AG04450 (cell line): ENCODE measurements at regions not wholly inside any gene's neighbourhood (a gene's known extent, or its start where the extent isn't known, plus 50 kb on each side); places are given as distances from the start of the nearest gene placed in this dataset.

Experiments
- CTCF ChIA-PET: fragments of 300-600, 350-600 bp; formaldehyde crosslinking; extraction: SDS; loops from one replicate; lab custom pipeline; 2022; ENCODE audit warnings: antibody characterized with exemption, inconsistent platforms; lab: Charles Lee
- POLR2A ChIA-PET: fragments of 350-600 bp; formaldehyde crosslinking; extraction: SDS; loops from one replicate; lab custom pipeline; 2021; ENCODE audit warnings: antibody characterized with exemption, inconsistent platforms; lab: Yijun Ruan, JAX
- DNase-seq: peaks from one replicate; pipeline ENCODE4 v3.0.0-alpha.2; 2011; ENCODE audit warnings: low read depth, low spot score
- H3K27ac ChIP-seq: one replicate; pipeline ENCODE4 v1.5.1; 2012; ENCODE audit warnings: low read depth, low read length, control low read depth
- H3K27me3 ChIP-seq: one replicate; pipeline ENCODE4 v1.6.0; 2012; ENCODE audit warnings: low read length; ENCODE audit not compliant: control insufficient read depth, insufficient read depth
- H3K4me3 ChIP-seq: 2 replicates; pipeline ENCODE4 v1.5.1; 2011; ENCODE audit warnings: mild to moderate bottlenecking, low read depth, low read length, control low read depth
- H3K9me3 ChIP-seq: 2 replicates; pipeline ENCODE4 v1.5.1; 2012; ENCODE audit warnings: low read length; ENCODE audit not compliant: control insufficient read depth, insufficient read depth
- CTCF ChIP-seq: IDR thresholded peaks from 2 replicates; pipeline ENCODE4 v1.5.1; 2011; ENCODE audit warnings: low read depth, low read length, control low read depth, inconsistent platforms

DNA sequence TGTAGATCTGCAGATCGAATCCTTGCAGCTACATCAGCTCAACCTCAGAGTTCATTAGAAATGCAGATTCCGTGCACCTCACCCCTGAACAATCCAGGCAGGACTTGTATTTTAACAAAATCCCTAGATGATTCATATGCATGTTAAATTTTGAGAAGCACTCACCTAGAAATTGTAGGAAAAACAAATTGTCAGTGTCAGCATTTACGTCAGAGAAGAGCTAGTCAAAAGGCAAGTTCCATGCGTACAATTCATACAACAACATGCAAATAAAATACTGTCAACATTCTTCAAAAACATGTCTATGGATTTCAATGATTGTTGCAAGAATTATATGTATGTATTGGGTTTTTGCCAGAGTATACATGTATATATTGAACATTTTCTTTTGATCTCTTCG, 504.5 kb downstream of the NLGN4X start:
- CTCF ChIA-PET, result no interaction called here
- no peak overlapping the region for H3K27ac ChIP-seq
- no peaks in the 10 kb centered on the region for H3K27me3 ChIP-seq
- no peaks in the 10 kb centered on the region; the same call in 1 of the 2 replicates for H3K9me3 ChIP-seq
- no peak overlapping the region for H3K4me3 ChIP-seq
- TF ChIP-seq CTCF, result no peak
- POLR2A ChIA-PET, result no interaction called here
- DNase-seq, result no peak

DNA sequence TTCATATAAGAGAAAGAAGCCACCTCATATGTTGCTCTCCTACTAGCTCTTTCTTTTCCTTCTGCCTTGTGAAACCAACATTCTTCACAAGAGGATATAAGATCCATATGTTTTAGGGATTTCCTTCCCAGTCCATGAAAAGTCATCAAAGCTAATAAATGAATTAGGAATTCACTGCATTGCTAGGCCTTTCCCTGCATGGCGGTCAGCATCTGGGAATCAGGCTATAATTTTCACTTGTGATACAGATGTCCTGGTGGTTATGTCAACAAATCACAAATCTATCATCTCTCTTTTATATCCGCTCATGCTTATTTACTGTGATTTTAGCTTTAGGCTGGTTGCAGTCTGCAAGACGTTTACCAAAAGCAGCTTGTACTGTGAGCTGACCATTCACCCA, 510.0 kb downstream of the NLGN4X start:
- ChIA-PET CTCF (no interaction called here), POLR2A (no interaction called here)
- DNase-seq, result no peak
- Histone ChIP-seq H3K4me3 (no peak overlapping the region), H3K27ac (no peak overlapping the region), H3K27me3 (no peaks in the 10 kb centered on the region), H3K9me3 (no peaks in the 10 kb centered on the region; the same call in 1 of the 2 replicates)
- TF ChIP-seq CTCF, result no peak

- POLR2A ChIA-PET, result no interaction called here
- H3K9me3 ChIP-seq, result no peaks in the 10 kb centered on the region; the same call in 1 of the 2 replicates
- H3K27ac ChIP-seq, result no peak overlapping the region
Measured at GRCh38 chrX:5716666-5717065, 512.0 kb downstream of the NLGN4X start.

GRCh38 chrX:5708251-5708650, 520.4 kb downstream of the NLGN4X start:
- no peak overlapping the region for H3K4me3 ChIP-seq
- H3K9me3 ChIP-seq, result peaks cover 2% of the 10 kb centered on the region
- no peak overlapping the region for H3K27ac ChIP-seq
- H3K27me3 ChIP-seq, result no peaks in the 10 kb centered on the region
- POLR2A ChIA-PET, result no interaction called here
- no peak for DNase-seq
- CTCF ChIA-PET, result no interaction called here
- no peak for TF ChIP-seq CTCF

More at GRCh38 chrX:5716666-5717065, 512.0 kb downstream of the NLGN4X start:
- Histone ChIP-seq H3K4me3 (no peak overlapping the region), H3K27me3 (no peaks in the 10 kb centered on the region)
- no peak for TF ChIP-seq CTCF
- no peak for DNase-seq
- CTCF ChIA-PET, result no interaction called here

DNA sequence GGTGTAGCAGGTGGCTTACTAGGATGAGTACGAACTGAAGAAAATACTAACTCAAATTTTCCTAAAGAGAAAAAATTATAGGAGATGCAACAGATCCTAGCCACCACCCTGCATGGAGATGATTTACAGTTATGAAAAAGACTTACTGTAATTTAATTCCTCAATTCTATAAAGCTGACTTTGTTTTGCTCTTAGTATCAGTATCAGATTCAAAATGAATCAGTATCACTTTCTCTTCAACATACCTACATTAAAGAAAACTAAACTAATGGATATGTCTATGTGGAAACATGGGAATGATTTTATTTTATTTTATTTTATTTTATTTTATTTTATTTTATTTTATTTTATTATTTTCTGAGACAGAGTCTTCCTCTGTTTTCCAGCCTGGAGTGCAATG, 525.8 kb downstream of the NLGN4X start:
- POLR2A ChIA-PET, result no interaction called here
- Histone ChIP-seq H3K9me3 (peaks cover 4% of the 10 kb centered on the region), H3K27ac (no peak overlapping the region), H3K27me3 (no peaks in the 10 kb centered on the region), H3K4me3 (no peak overlapping the region)
- DNase-seq, result no peak
- CTCF ChIA-PET, result no interaction called here
- no peak for TF ChIP-seq CTCF
